ENCODE measurements at regions not wholly inside any gene's neighbourhood (a gene's known extent, or its start where the extent isn't known, plus 50 kb on each side); places are given as distances from the start of the nearest gene placed in this dataset.

DNA sequence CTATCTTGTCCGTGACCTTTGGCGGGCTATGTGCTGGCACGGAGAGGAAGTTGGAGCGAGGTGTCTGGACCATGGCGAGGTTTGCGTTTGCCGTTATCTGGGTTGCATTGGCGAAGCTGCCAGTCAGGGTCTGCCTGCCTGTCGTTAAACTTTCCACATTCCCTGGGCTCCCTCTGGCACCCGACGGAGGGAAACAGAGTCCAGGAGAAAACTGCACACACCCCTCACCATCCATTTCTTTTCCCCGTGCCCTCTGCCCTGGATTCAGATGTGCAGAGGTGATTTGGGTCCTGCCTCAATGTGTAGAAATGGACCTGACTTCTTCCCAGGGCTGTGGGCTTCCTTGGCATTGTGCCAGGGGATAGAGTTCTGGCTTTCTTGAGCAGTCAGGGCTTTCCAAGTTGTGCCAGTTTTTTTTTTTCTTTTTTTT, 142.4 kb downstream of the URI1 start:
- peak overlapping the region in 1 of 2 experiments; percentile 76; a peak in 1 of 4 replicates for H3K27ac ChIP-seq (ENCODE audit: low read depth in 2 of 2, low read length in 1 of 2)
- H3K4me2 ChIP-seq, result no peak overlapping the region
- H3K9ac ChIP-seq, result no peak overlapping the region
- ChIA-PET CTCF (interaction anchor here (0.9 to 1.8 kb wide), 2 partner anchors 38 to 322 kb away, joined by 3 to 4 read pairs; no protein-coding TSS in a partner anchor), POLR2A (no interaction called here)
- H3K4me1 ChIP-seq (ENCODE audit: control insufficient read depth in 1 of 2, insufficient read depth in 2 of 2, low read depth in 1 of 2, low read length in 1 of 2), result peaks cover 0 to 31% of the 10 kb centered on the region in 2 experiments; a peak in 2 of 4 replicates
- no peaks in the 10 kb centered on the region for H3K9me3 ChIP-seq
- no peak overlapping the region; a peak in 1 of 4 replicates for H3K4me3 ChIP-seq (ENCODE audit: low read depth in 2 of 2, low read length in 1 of 2)
- TF ChIP-seq POLR2AphosphoS5 (IDR thresholded peaks at IDR 0.05; ENCODE audit: low read depth, low read length) (no peak), MXI1 (IDR thresholded peaks at IDR 0.05; ENCODE audit: low read depth, low read length) (no peak), CHD2 (IDR thresholded peaks at IDR 0.05; ENCODE audit: low read length, partially characterized antibody) (no peak), RCOR1 (IDR thresholded peaks at IDR 0.05; ENCODE audit: low read length) (0 out of 2 replicates have a peak, but pooled peaks have one; percentile 12), RXRA (IDR thresholded peaks at IDR 0.05; ENCODE audit: borderline replicate concordance, low read depth) (no peak)
- 20% methylated on average over 12 of the region's 12 CpGs for WGBS (ENCODE audit: low lambda C conversion rate)
- no peaks in the 10 kb centered on the region for H4K20me1 ChIP-seq (ENCODE audit: insufficient read depth)
- H3K79me2 ChIP-seq (ENCODE audit: insufficient read depth), result no peaks in the 10 kb centered on the region
- no peak overlapping the region for H2AFZ ChIP-seq (ENCODE audit: low read depth)
- no peaks in the 10 kb centered on the region for H3K36me3 ChIP-seq (replicated peaks in 1 of 2; ENCODE audit: control insufficient read depth in 1 of 2, insufficient read depth in 2 of 2, low read length in 1 of 2)
- H3K27me3 ChIP-seq (ENCODE audit: insufficient read depth), result no peaks in the 10 kb centered on the region
- no peaks in the 10 kb centered on the region for H3K9me2 ChIP-seq
- DNase-seq, result peak; percentile 71
- H3F3A ChIP-seq (replicated peaks; ENCODE audit: insufficient read depth), result no peaks in the 10 kb centered on the region

DNA sequence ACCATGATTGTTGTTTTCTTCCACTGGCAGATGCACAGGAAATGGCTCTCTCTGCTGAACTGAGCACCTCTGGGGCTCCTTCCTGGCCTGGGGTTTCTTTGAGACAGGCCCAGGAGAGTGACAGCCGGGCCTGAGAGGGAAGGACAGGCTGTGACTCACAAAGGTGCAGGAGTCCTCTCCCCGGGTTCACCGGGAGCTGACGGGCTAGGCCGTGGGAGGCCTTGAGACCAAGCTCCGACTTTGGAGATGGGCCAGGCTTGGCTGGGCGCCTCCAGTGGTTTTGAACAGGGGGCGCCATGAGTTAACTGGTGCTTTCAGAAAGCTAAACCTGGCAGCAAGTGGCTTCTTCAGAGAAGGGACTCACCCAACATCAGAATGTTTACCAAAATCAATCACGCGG, 143.4 kb downstream of the URI1 start:
- TF ChIP-seq, protein P1, sequence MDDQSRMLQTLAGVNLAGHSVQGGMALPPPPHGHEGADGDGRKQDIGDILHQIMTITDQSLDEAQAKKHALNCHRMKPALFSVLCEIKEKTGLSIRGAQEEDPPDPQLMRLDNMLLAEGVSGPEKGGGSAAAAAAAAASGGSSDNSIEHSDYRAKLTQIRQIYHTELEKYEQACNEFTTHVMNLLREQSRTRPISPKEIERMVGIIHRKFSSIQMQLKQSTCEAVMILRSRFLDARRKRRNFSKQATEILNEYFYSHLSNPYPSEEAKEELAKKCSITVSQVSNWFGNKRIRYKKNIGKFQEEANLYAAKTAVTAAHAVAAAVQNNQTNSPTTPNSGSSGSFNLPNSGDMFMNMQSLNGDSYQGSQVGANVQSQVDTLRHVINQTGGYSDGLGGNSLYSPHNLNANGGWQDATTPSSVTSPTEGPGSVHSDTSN (IDR thresholded peaks at IDR 0.05), result no peak
- TF ChIP-seq, protein P2, sequence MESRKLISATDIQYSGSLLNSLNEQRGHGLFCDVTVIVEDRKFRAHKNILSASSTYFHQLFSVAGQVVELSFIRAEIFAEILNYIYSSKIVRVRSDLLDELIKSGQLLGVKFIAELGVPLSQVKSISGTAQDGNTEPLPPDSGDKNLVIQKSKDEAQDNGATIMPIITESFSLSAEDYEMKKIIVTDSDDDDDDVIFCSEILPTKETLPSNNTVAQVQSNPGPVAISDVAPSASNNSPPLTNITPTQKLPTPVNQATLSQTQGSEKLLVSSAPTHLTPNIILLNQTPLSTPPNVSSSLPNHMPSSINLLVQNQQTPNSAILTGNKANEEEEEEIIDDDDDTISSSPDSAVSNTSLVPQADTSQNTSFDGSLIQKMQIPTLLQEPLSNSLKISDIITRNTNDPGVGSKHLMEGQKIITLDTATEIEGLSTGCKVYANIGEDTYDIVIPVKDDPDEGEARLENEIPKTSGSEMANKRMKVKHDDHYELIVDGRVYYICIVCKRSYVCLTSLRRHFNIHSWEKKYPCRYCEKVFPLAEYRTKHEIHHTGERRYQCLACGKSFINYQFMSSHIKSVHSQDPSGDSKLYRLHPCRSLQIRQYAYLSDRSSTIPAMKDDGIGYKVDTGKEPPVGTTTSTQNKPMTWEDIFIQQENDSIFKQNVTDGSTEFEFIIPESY (IDR thresholded peaks at IDR 0.05; ENCODE audit: borderline replicate concordance, low read depth), result no peak
- TF ChIP-seq RAD21 (IDR thresholded peaks at IDR 0.05; ENCODE audit: low read length), result peak; percentile 64
- no peak for TF ChIP-seq YY1 (IDR thresholded peaks at IDR 0.05; ENCODE audit: low read depth)
- no peak for TF ChIP-seq FOSL2 (IDR thresholded peaks at IDR 0.05; ENCODE audit: borderline replicate concordance, low read depth)
- no peak for TF ChIP-seq RXRA (IDR thresholded peaks at IDR 0.05; ENCODE audit: borderline replicate concordance, low read depth)
- peak; percentile 37; the same call in 1 of the 2 replicates for TF ChIP-seq SMC3 (IDR thresholded peaks at IDR 0.05; ENCODE audit: low read depth, low read length)
- TF ChIP-seq RFX5 (IDR thresholded peaks at IDR 0.05; ENCODE audit: low read length), result no peak
- no peak for TF ChIP-seq EZH2phosphoT487 (IDR thresholded peaks at IDR 0.05; ENCODE audit: borderline replicate concordance, low read depth)
- ChIA-PET POLR2A (no interaction called here), CTCF (interaction anchor here (0.7 to 1.8 kb wide), 13 partner anchors 9 to 564 kb away, joined by 3 to 9 read pairs (median 3); no protein-coding TSS in a partner anchor)
- Histone ChIP-seq H4K20me1 (ENCODE audit: insufficient read depth) (no peaks in the 10 kb centered on the region), H3K9me3 (no peaks in the 10 kb centered on the region), H3F3A (replicated peaks; ENCODE audit: insufficient read depth) (no peaks in the 10 kb centered on the region), H2AFZ (ENCODE audit: low read depth) (no peak overlapping the region), H3K27ac (ENCODE audit: low read depth in 2 of 2, low read length in 1 of 2) (no peak overlapping the region), H3K9me2 (no peaks in the 10 kb centered on the region), H3K4me1 (ENCODE audit: control insufficient read depth in 1 of 2, insufficient read depth in 2 of 2, low read depth in 1 of 2, low read length in 1 of 2) (peaks cover 0 to 31% of the 10 kb centered on the region in 2 experiments; a peak in 2 of 4 replicates), H3K9ac (no peak overlapping the region), H3K79me2 (ENCODE audit: insufficient read depth) (no peaks in the 10 kb centered on the region), H3K27me3 (ENCODE audit: insufficient read depth) (no peaks in the 10 kb centered on the region), H3K4me2 (no peak overlapping the region), H3K36me3 (replicated peaks in 1 of 2; ENCODE audit: control insufficient read depth in 1 of 2, insufficient read depth in 2 of 2, low read length in 1 of 2) (no peaks in the 10 kb centered on the region), H3K4me3 (ENCODE audit: low read depth in 2 of 2, low read length in 1 of 2) (no peak overlapping the region)
- 50% methylated on average over 7 of the region's 10 CpGs for WGBS (ENCODE audit: low lambda C conversion rate)
- DNase-seq, result peak; percentile 67

Data from SK-N-SH (cell line).